T-helper 17 cell (primary cell): ENCODE measurements at regions not wholly inside any gene's neighbourhood (a gene's known extent, or its start where the extent isn't known, plus 50 kb on each side); places are given as distances from the start of the nearest gene placed in this dataset.

Experiments
- ATAC-seq: fragments of 150-1000 bp; cut with Tn5 transposase; 2 replicates; pipeline ENCODE4 v1.10.0; 2021; ENCODE audit warnings: mild to moderate bottlenecking, moderate library complexity
- DNase-seq, 3 donors: peaks; one replicate each; pipeline versions ENCODE4 v3.0.0 to v3.0.0-alpha.2; 2020 to 2021
- H3K9me3 ChIP-seq: one replicate; pipeline ENCODE4 v1.7.0; 2013; ENCODE audit warnings: low read length, mild to moderate bottlenecking; ENCODE audit not compliant: control insufficient read depth, poor library complexity, severe bottlenecking
- H3K27ac Mint-ChIP-seq: one replicate; pipeline ENCODE4 v1.8.0; 2022; ENCODE audit warnings: mild to moderate bottlenecking, moderate library complexity, mixed read lengths
- H3K27me3 Mint-ChIP-seq: one replicate; pipeline ENCODE4 v1.8.0; 2022; ENCODE audit warnings: mixed read lengths
- H3K36me3 Mint-ChIP-seq: one replicate; pipeline ENCODE4 v1.8.0; 2022; ENCODE audit warnings: low read depth, mixed read lengths
- H3K4me1 Mint-ChIP-seq: one replicate; pipeline ENCODE4 v1.8.0; 2022; ENCODE audit warnings: mild to moderate bottlenecking, mixed read lengths
- H3K4me3 Mint-ChIP-seq: one replicate; pipeline ENCODE4 v1.8.0; 2022; ENCODE audit warnings: mild to moderate bottlenecking, moderate library complexity, mixed read lengths

DNA sequence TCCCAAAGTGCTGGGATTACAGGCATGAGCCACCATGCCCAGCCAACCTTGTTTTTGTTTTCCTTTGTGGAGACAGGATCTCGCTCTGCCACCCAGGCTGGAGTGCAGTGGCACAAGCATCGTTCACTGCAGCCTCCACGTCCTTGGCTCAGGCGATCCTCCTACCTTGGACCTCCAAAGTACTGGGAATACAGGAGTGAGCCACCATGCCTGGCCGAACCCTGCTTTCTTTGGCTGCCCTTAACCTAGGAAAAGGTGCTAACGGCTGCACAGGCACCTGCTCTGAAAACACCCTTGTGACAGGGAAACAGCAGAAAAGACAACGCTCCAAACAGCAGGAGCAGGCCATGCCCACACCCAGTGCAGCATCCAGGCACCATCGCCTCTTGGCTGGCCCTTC, 71.9 kb downstream of the OAT start:
- DNase-seq (no peak), ATAC-seq (no peak)
- no peaks in the 10 kb centered on the region for H3K9me3 ChIP-seq
- Mint-ChIP-seq H3K27ac (no peak overlapping the region), H3K27me3 (peaks cover 28% of the 10 kb centered on the region), H3K36me3 (no peaks in the 10 kb centered on the region), H3K4me3 (no peak overlapping the region), H3K4me1 (no peaks in the 10 kb centered on the region)

DNA sequence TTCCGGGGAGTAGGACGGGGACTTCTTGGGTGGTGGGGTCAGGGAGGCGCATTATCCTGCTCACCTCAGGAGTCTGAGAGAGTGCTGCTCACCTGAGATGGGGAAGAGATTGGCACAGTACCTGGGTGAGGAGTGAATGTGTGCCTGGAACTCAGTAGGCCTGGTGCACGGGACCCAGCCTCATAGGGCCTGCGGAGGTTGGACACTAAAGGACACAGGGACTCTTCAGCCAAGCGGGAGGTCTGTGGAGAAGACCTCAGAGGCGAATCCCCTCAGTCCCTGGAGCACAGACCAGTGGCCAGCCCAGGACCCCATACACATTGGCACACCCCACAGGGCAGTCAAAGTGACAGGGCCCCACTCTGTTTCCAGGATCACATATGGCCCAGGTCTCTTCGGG, 73.2 kb downstream of the OAT start:
- peaks cover 2% of the 10 kb centered on the region for H3K4me1 Mint-ChIP-seq
- no peak overlapping the region for H3K27ac Mint-ChIP-seq
- peaks cover 34% of the 10 kb centered on the region for H3K27me3 Mint-ChIP-seq
- no peak overlapping the region for H3K4me3 Mint-ChIP-seq
- no peaks in the 10 kb centered on the region for H3K36me3 Mint-ChIP-seq
- DNase-seq (no peak), ATAC-seq (no peak)
- no peaks in the 10 kb centered on the region for H3K9me3 ChIP-seq

DNA sequence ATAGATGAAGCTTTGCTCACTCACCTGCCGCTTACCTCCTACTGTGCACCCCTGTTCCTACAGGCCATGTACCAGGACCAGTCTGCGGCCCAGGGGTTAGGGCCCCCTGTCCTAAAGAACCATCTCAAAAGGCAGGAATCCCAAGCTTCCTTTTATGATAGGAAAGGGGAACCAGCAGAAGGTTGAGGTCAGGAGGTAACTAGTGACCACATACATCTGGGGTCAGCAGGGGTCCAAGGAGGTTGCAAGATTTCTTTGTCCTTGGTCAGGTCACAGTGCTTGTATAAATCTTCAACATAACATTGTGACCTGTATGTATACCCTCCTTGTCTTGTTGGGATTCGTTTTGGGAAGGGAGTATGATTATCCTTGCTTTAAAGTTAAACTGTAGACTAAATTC, 73.8 kb downstream of the OAT start:
- DNase-seq (no peak), ATAC-seq (no peak)
- peaks cover 32% of the 10 kb centered on the region for H3K27me3 Mint-ChIP-seq
- H3K9me3 ChIP-seq: no peaks in the 10 kb centered on the region
- no peak overlapping the region for H3K4me3 Mint-ChIP-seq
- H3K36me3 Mint-ChIP-seq: no peaks in the 10 kb centered on the region
- no peak overlapping the region for H3K27ac Mint-ChIP-seq
- H3K4me1 Mint-ChIP-seq: peaks cover 2% of the 10 kb centered on the region

DNA sequence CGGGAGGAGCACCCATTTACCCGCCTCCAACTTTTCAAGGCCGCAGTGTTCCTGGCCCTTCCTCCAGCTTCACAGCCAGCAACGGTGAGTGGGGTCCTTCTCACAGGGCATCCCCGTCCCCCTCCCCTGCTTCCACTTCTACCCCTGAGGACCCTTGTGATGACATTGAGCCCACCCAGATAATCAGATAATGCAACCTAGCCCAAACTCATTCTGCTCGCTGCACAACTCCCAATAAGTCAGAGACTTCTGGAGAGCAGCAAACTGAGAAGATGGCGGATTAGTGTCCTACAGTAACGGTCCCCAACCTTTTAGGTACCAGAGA, 74.5 kb downstream of the OAT start:
- Mint-ChIP-seq H3K36me3 (no peaks in the 10 kb centered on the region), H3K27ac (no peak overlapping the region), H3K4me1 (peaks cover 2% of the 10 kb centered on the region), H3K4me3 (no peak overlapping the region), H3K27me3 (peaks cover 26% of the 10 kb centered on the region)
- DNase-seq (no peak), ATAC-seq (no peak)
- H3K9me3 ChIP-seq: no peaks in the 10 kb centered on the region

DNA sequence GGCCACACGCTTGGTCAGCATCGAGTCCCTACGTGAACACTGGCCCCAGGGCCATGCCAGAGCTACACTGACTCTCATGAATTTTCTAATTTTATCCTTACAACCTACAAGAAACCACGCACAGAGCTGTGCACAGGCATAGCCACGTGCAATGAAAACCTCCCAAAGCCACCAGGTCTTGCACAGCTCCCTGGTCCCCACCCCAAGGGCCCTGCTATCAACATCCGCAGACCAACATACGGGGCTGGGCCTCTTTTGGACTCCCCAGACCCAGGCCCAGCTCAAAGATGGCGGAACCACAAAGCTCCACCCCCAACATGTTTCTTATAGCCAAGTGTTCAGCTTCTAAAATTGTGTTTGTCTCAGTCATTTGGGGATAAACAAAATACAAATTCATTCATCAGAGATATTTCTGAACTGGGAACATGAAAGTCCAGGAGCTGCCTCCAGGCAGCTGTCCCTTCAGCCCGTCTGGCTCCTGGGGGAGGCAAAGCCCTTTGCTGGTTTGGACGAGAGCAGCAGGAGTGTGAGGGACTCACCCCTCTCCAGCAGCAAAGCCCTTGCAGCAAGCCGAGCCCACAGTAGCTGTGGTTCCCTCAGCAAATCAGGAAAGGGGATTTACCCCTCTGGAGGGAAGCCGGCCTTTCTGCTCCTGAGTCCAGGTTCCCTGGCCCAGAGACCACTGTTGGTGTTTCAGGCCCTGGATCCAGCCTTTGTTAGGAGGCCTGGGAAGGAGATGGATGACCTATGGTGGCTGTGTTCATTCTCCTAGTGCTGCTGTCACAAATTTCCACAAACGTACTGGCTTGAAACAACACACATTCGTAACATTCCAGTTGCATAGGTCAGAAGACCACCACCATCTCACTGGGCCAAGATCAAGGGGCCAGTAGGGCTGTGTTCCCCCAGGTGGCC, 75.1 kb downstream of the OAT start:
- Mint-ChIP-seq H3K27me3 (peaks cover 24% of the 10 kb centered on the region), H3K36me3 (no peaks in the 10 kb centered on the region), H3K4me1 (peaks cover 2% of the 10 kb centered on the region), H3K4me3 (no peak overlapping the region), H3K27ac (no peak overlapping the region)
- no peaks in the 10 kb centered on the region for H3K9me3 ChIP-seq
- ATAC-seq (no peak), DNase-seq (no peak)

DNA sequence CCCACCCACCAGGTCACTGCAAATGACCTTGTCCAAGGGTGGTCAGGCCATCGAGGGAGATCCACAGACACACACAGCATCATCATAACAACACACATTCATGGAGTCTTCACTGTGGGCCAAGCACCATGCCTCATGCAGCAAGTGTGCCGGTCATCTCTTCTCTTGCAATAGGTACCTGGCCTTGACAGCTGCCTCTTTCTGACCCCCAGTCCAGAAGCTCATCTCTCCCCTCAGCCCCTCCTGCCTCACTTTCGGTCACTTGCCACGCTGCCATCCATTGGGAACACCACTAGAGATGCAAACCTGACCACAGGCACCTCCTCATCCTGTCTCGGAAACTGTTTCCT, 75.9 kb downstream of the OAT start:
- ATAC-seq: no peak
- peaks cover 2% of the 10 kb centered on the region for H3K4me1 Mint-ChIP-seq
- no peak overlapping the region for H3K27ac Mint-ChIP-seq
- H3K36me3 Mint-ChIP-seq: no peaks in the 10 kb centered on the region
- peaks cover 17% of the 10 kb centered on the region for H3K27me3 Mint-ChIP-seq
- DNase-seq: no peak
- no peaks in the 10 kb centered on the region for H3K9me3 ChIP-seq
- H3K4me3 Mint-ChIP-seq: no peak overlapping the region

DNA sequence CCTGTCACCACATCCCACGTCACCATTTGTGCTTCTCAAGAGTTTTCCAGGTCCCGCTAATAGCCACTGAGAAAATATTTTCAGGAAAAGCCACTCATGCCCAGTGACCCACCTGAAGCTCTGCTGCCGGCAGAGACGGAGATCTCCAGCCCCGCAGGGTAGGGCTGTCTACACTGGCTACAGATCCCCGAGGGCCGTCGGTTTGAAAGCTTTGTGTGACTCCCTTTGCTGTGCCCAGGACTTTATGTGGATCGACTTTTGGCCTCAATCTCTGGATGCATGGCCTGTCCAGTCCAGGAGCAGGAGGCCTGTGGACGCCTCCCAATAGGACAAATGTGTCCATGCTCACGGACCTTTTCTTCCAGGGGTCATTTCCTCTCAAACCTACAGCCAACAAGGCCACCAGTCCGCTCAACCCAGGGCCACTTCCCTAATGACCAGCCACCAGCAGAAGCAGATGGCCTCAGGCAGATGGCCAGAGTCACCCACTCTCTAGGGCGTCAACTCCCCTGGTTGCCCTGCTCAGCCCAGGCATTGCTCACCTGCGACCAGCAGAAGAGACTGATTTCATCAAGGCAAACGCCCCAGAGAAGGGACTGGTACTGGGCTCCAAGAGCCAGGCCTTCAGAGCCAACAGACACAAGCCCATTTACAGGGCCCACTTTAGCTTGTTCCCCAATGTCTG, 76.4 kb downstream of the OAT start:
- no peaks in the 10 kb centered on the region for H3K36me3 Mint-ChIP-seq
- DNase-seq (no peak), ATAC-seq (no peak)
- no peak overlapping the region for H3K27ac Mint-ChIP-seq
- no peak overlapping the region for H3K4me3 Mint-ChIP-seq
- H3K27me3 Mint-ChIP-seq: peaks cover 17% of the 10 kb centered on the region
- peaks cover 2% of the 10 kb centered on the region for H3K4me1 Mint-ChIP-seq
- no peaks in the 10 kb centered on the region for H3K9me3 ChIP-seq

DNA sequence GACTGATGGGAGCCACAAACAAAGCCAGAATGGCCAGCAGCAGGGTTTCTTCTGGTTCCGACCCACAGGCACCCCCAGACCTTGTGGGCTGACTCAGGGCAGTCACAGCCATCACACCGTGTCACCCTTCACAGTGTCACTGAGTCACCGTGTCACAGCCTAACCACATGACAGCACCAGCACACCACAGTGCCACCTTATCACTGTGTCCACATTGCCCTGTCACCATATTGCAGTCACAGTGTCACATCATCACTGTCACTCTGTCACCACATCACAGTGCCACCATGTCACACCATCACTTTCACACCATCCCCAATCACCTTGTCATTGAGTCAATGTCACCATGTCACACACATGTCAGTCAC, 77.0 kb downstream of the OAT start:
- Mint-ChIP-seq H3K27me3 (peaks cover 17% of the 10 kb centered on the region), H3K27ac (no peak overlapping the region)

DNA sequence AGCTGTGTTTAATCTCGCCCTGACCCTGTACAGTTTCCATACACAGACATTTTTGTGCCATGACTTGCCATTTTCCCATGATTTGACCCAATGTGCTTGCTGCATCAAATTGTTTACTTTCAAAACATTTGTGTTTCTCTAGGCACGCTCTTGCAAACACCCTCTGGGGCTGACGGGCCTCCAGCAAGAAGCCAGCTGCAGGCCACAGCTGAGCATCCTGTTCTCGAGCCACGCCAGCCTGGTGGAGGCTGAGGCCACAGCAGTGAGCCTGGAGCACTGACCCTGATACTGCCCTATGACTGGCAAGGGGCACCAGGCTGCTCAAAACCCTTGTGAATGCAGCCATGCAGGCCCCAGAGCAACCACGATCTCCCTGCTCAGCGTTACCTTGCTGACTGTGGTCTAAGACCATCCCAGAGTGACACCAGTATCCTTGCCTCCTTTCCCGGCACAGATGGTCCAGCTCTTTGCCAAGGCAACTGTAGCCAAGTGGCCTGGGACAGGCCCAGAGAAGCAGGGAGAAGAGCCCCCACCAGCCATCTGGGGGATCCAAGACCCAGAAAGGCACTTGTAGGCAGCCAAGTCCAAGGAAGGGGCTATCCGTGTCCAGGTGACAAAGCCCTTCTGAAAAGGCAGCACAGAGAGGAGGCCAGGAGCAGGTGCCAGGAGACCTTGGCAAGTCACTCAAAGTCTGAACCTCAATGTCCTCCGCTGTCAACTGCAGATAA, 78.5 kb downstream of the OAT start:
- DNase-seq (no peak), ATAC-seq (no peak)
- Mint-ChIP-seq H3K36me3 (no peaks in the 10 kb centered on the region), H3K27me3 (peaks cover 17% of the 10 kb centered on the region), H3K4me3 (no peak overlapping the region), H3K4me1 (peaks cover 2% of the 10 kb centered on the region), H3K27ac (no peak overlapping the region)
- H3K9me3 ChIP-seq: no peaks in the 10 kb centered on the region

More for the DNA sequence above, 77.0 kb downstream of the OAT start:
- DNase-seq (no peak), ATAC-seq (peak; percentile 18)
- H3K9me3 ChIP-seq: no peaks in the 10 kb centered on the region
- Mint-ChIP-seq H3K4me1 (peaks cover 2% of the 10 kb centered on the region), H3K4me3 (no peak overlapping the region), H3K36me3 (no peaks in the 10 kb centered on the region)

DNA sequence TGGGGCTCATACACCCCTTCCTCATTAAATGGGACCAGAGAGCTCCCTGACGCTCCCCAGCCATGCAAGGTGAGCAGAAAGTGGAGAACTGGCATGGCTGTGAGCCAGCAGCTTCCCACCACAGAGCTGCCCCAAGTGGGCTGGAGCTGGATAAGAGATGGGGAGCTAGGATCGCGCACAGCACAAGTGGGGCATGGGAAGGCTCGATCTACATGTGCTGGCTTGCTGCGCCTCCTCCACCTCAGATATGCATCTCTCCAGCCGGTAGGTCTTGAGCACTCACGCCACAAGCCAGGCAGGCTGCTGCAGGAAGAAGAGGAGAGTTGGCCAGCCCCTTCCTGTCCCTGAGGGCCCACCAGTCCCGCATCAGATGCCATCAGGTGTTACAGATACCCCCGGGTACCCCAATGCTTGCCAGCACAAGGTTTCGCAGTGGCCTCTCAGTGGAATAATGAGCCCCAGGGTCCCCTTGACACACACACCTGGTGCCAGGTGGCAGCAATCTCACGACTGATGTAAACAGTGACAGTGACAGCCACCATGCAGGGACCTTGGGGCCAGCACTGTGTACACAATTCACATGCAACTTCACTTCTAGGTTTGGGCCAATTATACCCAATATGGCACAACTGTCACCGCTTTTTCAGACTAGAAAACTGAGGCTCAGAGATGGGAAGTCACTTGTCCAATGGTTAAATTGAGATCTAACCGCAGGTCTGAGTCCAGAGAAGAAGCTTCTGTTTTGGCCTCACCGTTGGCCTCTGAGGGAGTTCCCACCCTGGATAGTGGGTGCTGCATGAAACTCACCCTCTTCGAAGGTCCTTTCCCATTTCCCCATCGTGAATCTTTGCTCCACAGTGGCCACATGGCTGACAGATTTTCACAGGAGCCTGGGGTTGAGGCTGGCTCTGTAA, 79.3 kb downstream of the OAT start:
- peaks cover 2% of the 10 kb centered on the region for H3K4me1 Mint-ChIP-seq
- H3K4me3 Mint-ChIP-seq: no peak overlapping the region
- H3K36me3 Mint-ChIP-seq: no peaks in the 10 kb centered on the region
- DNase-seq: no peak
- H3K9me3 ChIP-seq: no peaks in the 10 kb centered on the region
- peaks cover 17% of the 10 kb centered on the region for H3K27me3 Mint-ChIP-seq
- ATAC-seq: no peak
- no peak overlapping the region for H3K27ac Mint-ChIP-seq

DNA sequence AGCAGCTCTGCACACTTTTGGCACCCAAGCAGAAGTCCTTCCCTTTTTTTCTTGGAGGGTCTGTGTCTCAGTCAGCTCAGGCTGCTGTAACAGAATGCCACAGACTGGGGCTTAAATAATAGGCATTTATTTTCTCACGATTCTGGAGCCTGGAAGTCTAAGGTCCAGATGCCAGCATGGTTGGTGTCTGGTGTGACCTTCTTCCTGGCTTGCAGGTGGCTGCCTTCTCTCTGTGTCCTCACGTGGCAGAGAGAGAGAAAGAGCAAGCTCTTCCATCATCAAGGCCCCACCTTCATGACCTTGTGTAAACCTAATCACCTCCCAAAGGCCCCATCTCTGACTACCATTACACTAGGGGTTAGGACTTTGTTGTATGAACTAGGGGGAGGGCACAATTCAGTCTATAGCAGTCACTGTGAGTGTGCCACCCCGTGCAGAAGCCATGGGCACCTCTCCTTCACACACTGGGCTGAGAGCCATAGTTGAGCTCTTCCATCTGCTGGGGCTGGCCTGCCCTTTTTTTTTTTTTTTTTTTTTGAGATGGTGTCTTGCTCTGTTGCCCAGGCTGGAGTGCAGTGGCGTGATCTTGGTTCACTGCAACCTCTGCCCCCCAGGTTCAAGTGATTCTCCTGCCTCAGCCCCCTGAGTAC, 80.3 kb downstream of the OAT start:
- Mint-ChIP-seq H3K27me3 (peaks cover 17% of the 10 kb centered on the region), H3K36me3 (no peaks in the 10 kb centered on the region), H3K27ac (no peak overlapping the region), H3K4me3 (no peak overlapping the region), H3K4me1 (peaks cover 2% of the 10 kb centered on the region)
- DNase-seq: no peak
- ATAC-seq: no peak
- no peaks in the 10 kb centered on the region for H3K9me3 ChIP-seq

DNA sequence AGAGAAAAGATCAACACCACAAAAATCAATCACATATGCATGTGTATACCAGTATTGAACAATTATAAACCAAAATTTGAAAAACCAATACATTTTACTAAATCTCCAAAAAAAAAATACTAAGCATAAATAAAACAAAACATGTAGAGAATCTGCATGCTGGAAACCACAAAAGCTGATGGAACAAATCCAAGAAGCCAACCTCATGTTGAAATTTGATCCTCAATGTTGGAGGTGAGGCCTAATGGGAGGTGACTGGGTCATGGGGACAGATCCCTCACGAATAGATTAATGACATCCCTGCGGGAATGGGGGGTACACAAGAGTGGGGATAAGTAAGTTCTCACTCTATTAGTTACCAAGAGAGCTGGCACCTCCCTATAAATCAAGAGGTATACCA, 82.5 kb downstream of the OAT start:
- no peaks in the 10 kb centered on the region for H3K9me3 ChIP-seq
- ATAC-seq: no peak
- no peak for DNase-seq
- no peak overlapping the region for H3K4me3 Mint-ChIP-seq
- H3K4me1 Mint-ChIP-seq: peaks cover 2% of the 10 kb centered on the region
- H3K36me3 Mint-ChIP-seq: no peaks in the 10 kb centered on the region
- peaks cover 3% of the 10 kb centered on the region for H3K27me3 Mint-ChIP-seq
- no peak overlapping the region for H3K27ac Mint-ChIP-seq
